Parathyroid adenoma (tissue), 2 donors: ENCODE measurements at regions not wholly inside any gene's neighbourhood (a gene's known extent, or its start where the extent isn't known, plus 50 kb on each side); places are given as distances from the start of the nearest gene placed in this dataset.

Experiments
- H2AFZ ChIP-seq: fragments of 300-600 bp; sonication (generic); one replicate; pipeline ENCODE4 v1.7.0; 2017; ENCODE audit warnings: antibody characterized with exemption, mild to moderate bottlenecking
- H3K27ac ChIP-seq: fragments of 300-600 bp; sonication (generic); one replicate; pipeline ENCODE4 v1.7.0; 2017
- H3K27me3 ChIP-seq: fragments of 300-600 bp; sonication (generic); one replicate; pipeline ENCODE4 v1.7.0; 2017; ENCODE audit warnings: low read length; ENCODE audit not compliant: control insufficient read depth, insufficient read depth
- H3K36me3 ChIP-seq: fragments of 300-600 bp; sonication (generic); one replicate; pipeline ENCODE4 v1.7.0; 2017; ENCODE audit warnings: low read length; ENCODE audit not compliant: control insufficient read depth, insufficient read depth
- H3K4me1 ChIP-seq: fragments of 300-600 bp; sonication (generic); one replicate; pipeline ENCODE4 v1.7.0; 2017; ENCODE audit warnings: control low read depth
- H3K4me2 ChIP-seq: fragments of 300-600 bp; sonication (generic); one replicate; pipeline ENCODE4 v1.7.0; 2017; ENCODE audit warnings: low read length
- H3K4me3 ChIP-seq: fragments of 300-600 bp; sonication (generic); one replicate; pipeline ENCODE4 v1.7.0; 2017; ENCODE audit warnings: low read depth, low read length
- H3K79me2 ChIP-seq: fragments of 300-600 bp; sonication (generic); one replicate; pipeline ENCODE4 v1.7.0; 2017; ENCODE audit warnings: control low read depth
- H3K9ac ChIP-seq: fragments of 300-600 bp; sonication (generic); one replicate; pipeline ENCODE4 v1.7.0; 2017; ENCODE audit warnings: mild to moderate bottlenecking
- H3K9me3 ChIP-seq: fragments of 300-600 bp; sonication (generic); one replicate; pipeline ENCODE4 v1.7.0; 2017; ENCODE audit warnings: low read length; ENCODE audit not compliant: control insufficient read depth
- TF ChIP-seq, protein P1 (sequence below): fragments of 300-600 bp; sonication (generic); IDR thresholded peaks from one replicate; pipeline ENCODE4 v1.7.0; 2017; ENCODE audit warnings: antibody characterized with exemption, mild to moderate bottlenecking
- donor health status: primary hyperparathyroidism.

DNA sequence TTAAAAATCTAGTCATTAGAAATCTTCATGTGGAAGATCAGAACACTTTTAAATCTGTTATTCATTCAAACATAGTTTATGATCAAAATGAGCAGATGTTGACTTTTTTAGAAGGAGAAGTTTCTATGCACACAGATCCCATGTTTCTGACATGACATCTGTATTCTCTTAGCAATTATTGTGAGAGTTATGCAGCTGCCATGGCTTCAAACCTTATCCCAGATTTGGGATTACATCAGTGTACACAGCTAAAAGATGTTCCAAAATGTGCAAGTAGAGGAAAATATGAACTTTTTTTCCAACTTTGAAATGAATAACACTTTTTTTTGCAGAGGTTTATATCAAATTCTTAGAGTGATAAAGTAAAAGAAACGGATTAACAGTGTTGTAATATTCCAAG lies 1166.9 kb downstream of the ZPLD1 start:
- H3K4me3 ChIP-seq, result no peak overlapping the region
- no peak overlapping the region for H3K27ac ChIP-seq
- no peak overlapping the region for H3K4me2 ChIP-seq
- H3K79me2 ChIP-seq, result no peaks in the 10 kb centered on the region
- no peaks in the 10 kb centered on the region for H3K9me3 ChIP-seq
- H2AFZ ChIP-seq, result no peak overlapping the region
- no peak overlapping the region for H3K9ac ChIP-seq
- TF ChIP-seq, protein P1, sequence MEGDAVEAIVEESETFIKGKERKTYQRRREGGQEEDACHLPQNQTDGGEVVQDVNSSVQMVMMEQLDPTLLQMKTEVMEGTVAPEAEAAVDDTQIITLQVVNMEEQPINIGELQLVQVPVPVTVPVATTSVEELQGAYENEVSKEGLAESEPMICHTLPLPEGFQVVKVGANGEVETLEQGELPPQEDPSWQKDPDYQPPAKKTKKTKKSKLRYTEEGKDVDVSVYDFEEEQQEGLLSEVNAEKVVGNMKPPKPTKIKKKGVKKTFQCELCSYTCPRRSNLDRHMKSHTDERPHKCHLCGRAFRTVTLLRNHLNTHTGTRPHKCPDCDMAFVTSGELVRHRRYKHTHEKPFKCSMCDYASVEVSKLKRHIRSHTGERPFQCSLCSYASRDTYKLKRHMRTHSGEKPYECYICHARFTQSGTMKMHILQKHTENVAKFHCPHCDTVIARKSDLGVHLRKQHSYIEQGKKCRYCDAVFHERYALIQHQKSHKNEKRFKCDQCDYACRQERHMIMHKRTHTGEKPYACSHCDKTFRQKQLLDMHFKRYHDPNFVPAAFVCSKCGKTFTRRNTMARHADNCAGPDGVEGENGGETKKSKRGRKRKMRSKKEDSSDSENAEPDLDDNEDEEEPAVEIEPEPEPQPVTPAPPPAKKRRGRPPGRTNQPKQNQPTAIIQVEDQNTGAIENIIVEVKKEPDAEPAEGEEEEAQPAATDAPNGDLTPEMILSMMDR, result no peak
- no peaks in the 10 kb centered on the region for H3K4me1 ChIP-seq
- H3K27me3 ChIP-seq, result no peaks in the 10 kb centered on the region
- H3K36me3 ChIP-seq, result no peaks in the 10 kb centered on the region

DNA sequence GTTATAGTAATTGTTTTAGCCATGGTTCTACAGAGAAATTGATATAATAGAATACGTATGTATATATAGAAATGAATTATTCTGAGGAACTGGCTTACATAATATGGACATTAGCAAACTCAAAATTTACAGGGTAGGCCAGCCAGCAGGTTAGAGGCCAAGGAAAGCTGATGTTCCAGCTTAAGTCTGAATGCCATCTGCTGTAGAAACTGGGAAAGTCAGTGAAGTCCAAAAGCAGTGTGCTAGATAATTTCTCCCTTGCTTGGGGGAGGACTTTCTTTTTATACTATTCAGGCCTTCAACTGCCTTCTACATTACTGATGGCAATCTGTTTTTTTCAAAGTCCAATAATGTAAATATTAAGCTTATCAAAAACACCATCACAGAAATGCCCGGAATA lies 1174.7 kb downstream of the ZPLD1 start:
- TF ChIP-seq, protein P1, result no peak
- Histone ChIP-seq H3K27me3 (no peaks in the 10 kb centered on the region), H3K4me2 (no peak overlapping the region), H3K27ac (no peak overlapping the region), H3K36me3 (no peaks in the 10 kb centered on the region), H3K4me3 (no peak overlapping the region), H3K4me1 (no peaks in the 10 kb centered on the region), H3K79me2 (no peaks in the 10 kb centered on the region), H2AFZ (no peak overlapping the region), H3K9ac (no peak overlapping the region), H3K9me3 (no peaks in the 10 kb centered on the region)

DNA sequence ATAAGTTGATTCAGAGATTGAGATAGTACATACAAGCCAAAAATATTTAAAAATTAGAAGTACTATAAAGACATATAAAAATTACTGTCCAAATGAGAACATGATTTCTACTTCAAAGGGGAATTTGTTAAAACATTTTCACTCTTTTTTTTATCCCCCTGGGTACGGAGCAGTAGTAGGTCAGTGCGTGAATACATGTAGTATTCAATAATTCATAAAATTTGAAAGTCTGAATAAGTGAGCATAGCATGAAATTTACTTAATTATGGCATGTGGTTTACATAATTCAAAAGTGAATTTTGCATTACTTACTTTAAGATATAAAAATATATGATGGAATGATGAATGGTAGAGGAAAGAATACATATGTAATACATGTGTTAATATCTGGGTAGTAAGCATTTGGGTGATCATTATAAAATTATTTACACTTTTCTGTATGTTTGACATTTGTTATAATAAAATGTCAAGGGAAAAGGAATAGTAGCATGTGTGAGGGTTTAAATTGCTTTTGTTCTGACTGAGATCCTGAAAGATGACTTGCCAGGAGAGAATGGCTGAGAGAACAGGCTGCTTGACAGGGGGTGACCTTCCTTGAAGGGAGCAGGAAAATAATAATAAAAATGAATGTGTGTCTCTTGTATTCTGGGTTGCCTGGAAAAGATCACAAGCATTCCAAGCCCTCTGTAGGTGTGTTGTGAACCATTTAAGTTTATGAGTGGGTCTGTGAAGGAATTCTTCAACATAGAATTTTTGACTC lies 1178.8 kb downstream of the ZPLD1 start:
- no peaks in the 10 kb centered on the region for H3K27me3 ChIP-seq
- H3K9me3 ChIP-seq, result no peaks in the 10 kb centered on the region
- H3K9ac ChIP-seq, result no peak overlapping the region
- H3K79me2 ChIP-seq, result no peaks in the 10 kb centered on the region
- H3K4me3 ChIP-seq, result no peak overlapping the region
- no peaks in the 10 kb centered on the region for H3K4me1 ChIP-seq
- H3K36me3 ChIP-seq, result no peaks in the 10 kb centered on the region
- no peak overlapping the region for H3K4me2 ChIP-seq
- TF ChIP-seq, protein P1, result no peak
- no peak overlapping the region for H3K27ac ChIP-seq
- H2AFZ ChIP-seq, result no peak overlapping the region

DNA sequence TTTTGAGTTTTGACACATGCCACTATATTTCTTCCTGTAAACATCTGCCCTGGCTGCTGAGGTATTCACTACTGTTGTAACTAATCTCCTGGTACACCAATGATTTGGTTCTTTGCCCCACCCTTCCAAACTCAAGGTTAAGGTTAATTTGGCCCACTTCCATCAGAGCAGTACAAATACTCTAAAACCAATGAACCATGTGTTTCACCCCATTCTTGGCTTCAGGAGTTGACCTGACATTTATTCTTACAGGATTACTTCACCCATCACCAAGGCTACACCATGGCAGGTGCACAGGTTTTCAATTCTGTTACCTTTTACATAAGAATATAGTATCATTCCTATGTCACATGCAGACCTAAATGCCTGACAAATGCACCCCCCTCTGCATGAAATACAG lies 1179.9 kb downstream of the ZPLD1 start:
- Histone ChIP-seq H3K36me3 (no peaks in the 10 kb centered on the region), H3K79me2 (no peaks in the 10 kb centered on the region), H3K27me3 (no peaks in the 10 kb centered on the region), H3K4me2 (no peak overlapping the region), H3K4me3 (no peak overlapping the region), H3K9ac (no peak overlapping the region), H3K4me1 (no peaks in the 10 kb centered on the region), H2AFZ (no peak overlapping the region), H3K9me3 (no peaks in the 10 kb centered on the region), H3K27ac (no peak overlapping the region)
- TF ChIP-seq, protein P1, result no peak

DNA sequence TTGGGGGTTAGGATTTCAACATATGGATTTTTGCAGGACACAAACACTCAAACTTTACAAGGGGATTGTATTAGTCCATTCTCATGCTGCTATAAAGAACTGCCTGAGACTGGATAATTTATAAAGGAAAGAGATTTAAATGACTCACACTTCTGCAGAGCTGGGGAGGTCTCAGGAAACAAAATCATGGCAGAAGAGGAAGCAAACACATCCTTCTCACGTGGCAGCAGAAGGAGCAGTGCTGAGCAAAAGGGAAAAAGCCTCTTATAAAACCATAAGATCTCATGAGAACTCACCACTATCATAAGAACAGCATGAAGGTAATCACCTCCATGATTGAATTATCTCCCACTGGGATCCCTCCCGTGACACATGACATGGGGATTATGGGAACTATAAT lies 1183.1 kb downstream of the ZPLD1 start:
- no peak overlapping the region for H3K4me2 ChIP-seq
- H2AFZ ChIP-seq, result no peak overlapping the region
- no peak overlapping the region for H3K27ac ChIP-seq
- no peaks in the 10 kb centered on the region for H3K79me2 ChIP-seq
- no peak overlapping the region for H3K9ac ChIP-seq
- TF ChIP-seq, protein P1, result no peak
- no peaks in the 10 kb centered on the region for H3K4me1 ChIP-seq
- no peaks in the 10 kb centered on the region for H3K27me3 ChIP-seq
- H3K36me3 ChIP-seq, result no peaks in the 10 kb centered on the region
- H3K4me3 ChIP-seq, result no peak overlapping the region
- no peaks in the 10 kb centered on the region for H3K9me3 ChIP-seq
